Cardiac septum (tissue), 1 donor: ENCODE measurements at regions not wholly inside any gene's neighbourhood (a gene's known extent, or its start where the extent isn't known, plus 50 kb on each side); places are given as distances from the start of the nearest gene placed in this dataset.

ENCODE experiments used
- DNase-seq: peaks from one replicate; pipeline ENCODE4 v3.0.0-alpha.2; 2020; ENCODE audit warnings: low spot score
- intact Hi-C: fragments of 100-400 bp; cut with DNase I; formaldehyde crosslinking; loops from one replicate; pipeline ENCODE4 v1.14.0; 2022
- donor health status: DM: no; HTN: no; CAD: no.

DNA sequence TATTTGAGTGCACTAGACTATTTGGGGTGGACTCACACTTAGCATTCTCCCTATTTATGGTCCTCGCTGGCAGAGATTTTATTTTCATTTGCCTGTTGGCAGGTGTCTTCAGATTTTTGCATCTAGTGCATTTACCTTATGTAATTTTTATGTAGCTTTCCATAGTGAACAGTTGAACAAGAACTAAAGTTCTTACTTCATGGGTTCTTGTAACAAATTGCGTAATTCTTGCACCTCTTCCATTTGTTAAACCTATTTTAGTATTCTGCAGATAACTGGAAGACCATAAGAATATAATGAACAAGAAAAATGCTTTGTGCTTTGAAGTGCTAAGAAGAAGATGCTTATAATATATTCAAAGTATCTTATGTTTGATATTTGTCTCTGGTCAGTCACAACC, 252.8 kb upstream of the MMS22L start:
- no peak for DNase-seq

DNA sequence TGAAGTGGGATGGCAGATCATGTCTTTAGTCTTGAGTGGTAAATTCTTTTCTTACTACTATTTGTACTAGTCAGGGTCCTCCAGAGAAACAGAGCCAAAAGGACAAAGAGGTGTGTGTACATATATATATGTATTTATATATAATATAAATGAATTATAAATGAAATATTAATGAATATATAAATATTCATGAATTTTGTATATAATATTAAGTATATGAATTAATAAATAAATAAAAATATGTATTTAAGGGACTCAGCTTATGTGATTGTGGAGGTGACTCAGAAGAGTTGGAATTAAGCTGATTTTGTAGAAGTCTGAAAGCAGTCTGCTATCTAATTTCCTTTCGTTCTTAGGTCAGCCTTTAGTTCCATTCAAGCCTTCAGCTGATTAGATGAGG, 265.3 kb upstream of the MMS22L start:
- no peak for DNase-seq
- intact Hi-C loops, result no loop called here

More for the DNA sequence above, 252.8 kb upstream of the MMS22L start:
- intact Hi-C loops, result no loop called here

GRCh38 chr6:97557355-97557754, 274.3 kb upstream of the MMS22L start:
- DNase-seq, result no peak
- intact Hi-C loops, result no loop called here

DNA sequence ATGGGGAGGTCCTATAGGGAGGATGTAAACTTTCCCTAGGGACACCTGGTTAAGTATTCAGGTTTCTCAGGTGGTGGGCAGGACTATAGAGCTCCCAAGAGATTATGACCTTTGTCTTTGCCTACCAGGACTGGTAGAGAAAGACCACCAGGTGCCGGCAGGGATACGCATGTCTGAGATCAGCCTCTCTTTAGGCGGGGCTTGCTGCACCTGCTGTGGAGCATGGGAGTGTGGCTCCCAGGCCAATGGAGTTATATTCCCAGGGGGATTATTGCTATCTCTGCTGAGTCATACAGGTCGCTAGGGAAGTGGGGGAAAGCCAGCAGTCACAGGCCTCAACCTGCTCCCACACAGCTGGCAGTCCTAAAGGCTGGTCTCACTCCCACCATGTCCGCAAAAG, 280.5 kb upstream of the MMS22L start:
- no peak for DNase-seq
- intact Hi-C loops, result no loop called here

DNA sequence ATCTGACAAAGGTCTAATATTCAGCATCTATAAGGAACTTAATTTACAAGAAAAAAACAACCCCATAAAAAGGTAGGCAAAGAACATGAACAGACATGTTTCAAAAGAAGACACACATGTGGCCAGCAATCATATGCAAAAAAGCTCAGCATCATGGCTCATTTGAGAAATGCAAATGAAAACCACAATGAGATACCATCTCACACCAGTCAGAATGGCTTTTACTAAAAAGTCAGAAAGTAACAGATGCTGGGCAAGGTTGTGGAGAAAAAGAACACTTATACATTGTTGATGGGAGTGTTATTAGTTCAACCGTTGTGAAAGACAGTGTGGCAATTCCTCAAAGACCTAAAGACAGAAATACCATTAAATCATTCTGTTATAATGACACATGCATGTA, 289.9 kb upstream of the MMS22L start:
- intact Hi-C loops, result no loop called here
- no peak for DNase-seq

DNA sequence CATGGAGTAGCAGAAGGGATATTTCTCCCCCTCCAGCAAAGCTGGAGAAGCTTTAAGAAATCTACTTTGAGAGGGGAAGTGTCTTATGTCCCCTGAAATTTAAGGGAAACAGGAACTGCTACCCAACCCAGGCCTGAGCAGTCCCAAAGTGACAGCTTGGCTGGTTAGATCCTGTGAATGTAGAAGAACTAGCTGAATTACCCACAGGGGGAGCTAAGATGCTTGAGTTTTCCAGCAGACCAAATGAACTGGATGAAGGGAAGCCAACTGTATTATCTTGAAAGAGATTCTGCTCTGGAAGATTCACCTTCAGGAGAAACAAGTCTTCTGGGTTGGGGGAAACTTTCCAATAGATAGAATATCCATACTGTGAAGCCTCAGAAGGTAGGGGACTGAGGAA, 303.3 kb upstream of the MMS22L start:
- no peak for DNase-seq
- intact Hi-C loops, result no loop called here

- intact Hi-C loops, result loop anchor here (5.0 kb wide), 1 partner anchor 355 kb away; no protein-coding TSS in a partner anchor
- no peak for DNase-seq
These were observed 308.9 kb upstream of the MMS22L start for GRCh38 chr6:97591955-97592354.

DNA sequence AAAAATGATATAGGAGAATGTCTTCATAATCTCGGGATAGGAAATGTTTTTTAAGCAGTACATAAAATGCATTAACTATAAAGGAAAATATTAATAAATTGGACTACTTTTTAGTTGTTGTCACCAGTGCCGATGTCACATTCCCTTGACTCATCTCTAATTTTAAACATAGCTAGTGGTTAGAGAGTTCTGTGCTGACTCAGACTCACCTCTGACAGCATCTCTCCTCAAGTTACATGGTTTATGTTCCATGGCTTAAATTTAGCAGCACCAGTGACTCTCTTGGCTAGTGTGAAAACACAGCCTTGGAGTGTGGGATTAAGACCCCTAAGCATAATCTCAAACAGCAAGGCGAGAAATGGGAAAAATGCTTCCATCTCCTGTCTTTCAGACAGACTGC, 311.8 kb upstream of the MMS22L start:
- intact Hi-C loops, result loop anchor here (5.0 kb wide), 1 partner anchor 352 kb away; no protein-coding TSS in a partner anchor
- DNase-seq, result no peak

DNA sequence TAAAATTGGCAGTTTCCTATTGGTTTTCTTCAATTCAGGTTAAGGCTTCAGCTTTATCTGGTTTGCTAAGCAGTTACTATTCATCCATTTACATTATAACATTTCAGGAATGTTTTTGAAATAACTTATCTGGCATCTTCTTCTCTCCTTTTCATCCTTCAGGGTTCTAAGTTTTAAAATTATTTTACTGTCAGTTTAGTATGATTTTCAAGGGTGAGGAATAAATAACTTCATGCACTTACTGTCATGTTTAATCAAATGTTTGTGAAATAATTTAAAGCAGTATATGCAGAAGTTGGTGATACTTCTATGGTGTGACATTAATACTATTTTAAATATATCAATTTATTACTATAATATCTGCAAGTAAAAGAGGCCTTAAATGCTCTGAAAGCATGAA, 338.1 kb upstream of the MMS22L start:
- intact Hi-C loops, result no loop called here

GRCh38 chr6:97626671-97627441, 343.8 kb upstream of the MMS22L start:
- intact Hi-C loops, result no loop called here
- DNase-seq, result no peak

More for the DNA sequence above, 338.1 kb upstream of the MMS22L start:
- DNase-seq, result no peak

GRCh38 chr6:97629180-97629579, 346.2 kb upstream of the MMS22L start:
- DNase-seq, result no peak
- intact Hi-C loops, result no loop called here

GRCh38 chr6:97630604-97631003, 347.6 kb upstream of the MMS22L start:
- DNase-seq, result no peak
- intact Hi-C loops, result no loop called here

DNA sequence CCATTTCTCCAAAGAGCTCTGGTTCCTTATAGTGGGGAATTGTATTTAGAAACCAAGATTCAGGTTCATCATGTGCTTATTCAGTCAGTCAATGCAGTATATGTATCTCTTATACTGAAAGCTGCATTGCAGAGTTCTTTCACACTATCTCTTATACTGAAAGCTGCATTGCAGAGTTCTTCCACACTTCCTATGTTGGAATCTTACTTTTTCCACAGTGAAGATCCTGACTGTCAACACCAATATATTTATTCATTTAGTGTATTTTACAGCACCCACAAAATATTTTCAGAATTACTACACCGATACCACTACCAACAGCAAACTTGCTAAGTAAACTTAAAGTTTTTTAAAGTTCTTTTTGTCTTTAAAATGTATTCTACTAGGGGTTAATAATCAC, 349.3 kb upstream of the MMS22L start:
- DNase-seq, result no peak
- intact Hi-C loops, result loop anchor here (2.0 kb wide), 1 partner anchor 26 kb away; no protein-coding TSS in a partner anchor

DNA sequence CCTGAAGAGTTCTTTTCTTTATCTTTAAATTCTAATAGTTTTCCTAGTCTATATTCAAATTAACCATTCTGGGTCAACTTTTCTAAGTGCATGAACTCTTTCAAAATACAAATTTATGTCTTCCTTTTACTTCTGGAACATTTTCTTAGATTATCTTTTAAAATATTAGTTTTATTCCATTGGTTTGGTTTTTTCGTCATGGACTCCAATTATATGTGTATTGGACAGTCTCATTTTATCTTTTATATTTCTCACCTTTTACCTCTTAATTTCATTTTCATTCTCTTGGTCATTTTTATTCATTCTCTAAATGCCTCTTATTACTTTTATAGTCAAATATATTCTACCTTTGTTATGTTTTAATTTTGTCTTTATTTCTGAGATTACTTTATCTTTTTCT, 356.7 kb upstream of the MMS22L start:
- intact Hi-C loops, result no loop called here
- DNase-seq, result no peak

DNA sequence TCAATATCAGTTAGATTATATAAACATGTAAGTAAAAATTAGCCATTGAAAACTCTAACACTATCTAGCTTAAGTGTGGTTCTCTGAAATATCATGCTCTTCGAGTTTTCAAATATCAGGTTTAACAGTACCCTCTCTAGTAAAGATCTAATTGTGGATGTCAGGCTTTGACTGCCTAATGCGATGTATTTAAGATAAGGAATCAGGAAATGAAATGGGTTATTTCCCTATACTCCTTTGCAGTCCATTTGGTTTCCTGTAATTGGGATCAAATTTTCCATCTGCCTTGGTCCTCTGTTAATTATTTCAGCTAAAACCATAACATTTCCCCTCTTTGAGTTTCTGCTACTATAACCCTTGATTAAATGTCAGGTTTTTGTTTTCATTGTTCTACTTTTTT, 361.3 kb upstream of the MMS22L start:
- intact Hi-C loops, result no loop called here
- no peak for DNase-seq

DNA sequence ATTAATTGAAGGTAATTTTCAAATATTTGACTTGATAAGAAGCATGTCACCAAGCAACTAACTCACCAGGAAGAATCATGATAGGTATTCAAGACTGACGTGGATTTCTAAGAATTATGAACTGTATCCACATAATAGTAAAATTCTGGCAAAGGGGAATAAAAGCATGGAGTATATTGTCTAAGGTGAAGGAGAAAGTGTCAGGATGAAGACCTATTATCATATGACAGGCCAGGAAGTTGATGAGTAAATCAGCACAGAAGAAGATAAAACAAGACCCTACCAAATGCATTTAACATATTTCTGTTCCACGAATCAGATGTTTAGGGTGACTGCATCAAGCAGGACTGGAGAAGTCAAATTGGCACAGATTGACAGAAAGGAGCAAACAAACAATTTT, 362.7 kb upstream of the MMS22L start:
- DNase-seq, result no peak
- intact Hi-C loops, result no loop called here

GRCh38 chr6:97653076-97653475, 370.1 kb upstream of the MMS22L start:
- no peak for DNase-seq
- intact Hi-C loops, result no loop called here

DNA sequence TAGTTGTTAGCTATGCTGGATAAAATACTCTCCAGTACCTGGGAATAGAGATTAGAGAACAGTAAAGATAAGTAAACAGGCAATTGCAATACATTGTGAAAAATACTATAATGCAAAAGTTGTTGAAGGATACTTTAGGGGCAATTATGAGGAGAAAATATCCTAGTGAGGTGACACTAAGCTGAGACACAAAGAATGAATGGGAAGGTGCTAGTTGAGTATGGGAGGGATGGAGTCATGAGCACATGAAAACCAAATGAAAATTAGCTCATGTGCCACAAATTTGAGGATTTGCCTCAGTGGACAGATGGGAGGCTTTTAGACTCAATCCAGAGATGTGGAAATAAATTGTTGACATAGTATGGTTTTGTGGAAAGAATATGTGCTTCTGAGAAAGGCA, 370.5 kb upstream of the MMS22L start:
- no peak for DNase-seq
- intact Hi-C loops, result no loop called here

DNA sequence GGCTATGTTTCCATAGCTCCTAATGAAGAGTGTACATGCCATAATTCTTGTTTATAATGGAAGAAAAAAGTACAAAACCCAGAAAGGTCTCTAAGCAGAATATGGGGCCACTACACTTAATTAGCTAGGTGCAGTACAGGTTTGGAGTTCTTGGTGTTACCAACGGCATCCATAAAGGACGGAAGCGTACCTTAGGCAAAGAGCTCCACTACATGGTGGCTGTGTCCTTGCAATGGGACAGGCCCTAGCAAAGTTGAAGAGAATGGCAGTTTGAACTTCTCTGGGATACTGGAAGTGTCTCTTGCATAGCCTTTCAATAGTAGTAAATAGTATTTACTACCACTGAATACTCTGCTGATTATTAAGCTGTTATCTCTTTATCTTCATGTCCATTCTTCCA, 371.7 kb upstream of the MMS22L start:
- intact Hi-C loops, result no loop called here
- no peak for DNase-seq

GRCh38 chr6:97656236-97656635, 373.2 kb upstream of the MMS22L start:
- intact Hi-C loops, result no loop called here
- DNase-seq, result no peak

GRCh38 chr6:97656706-97657350, 373.8 kb upstream of the MMS22L start:
- DNase-seq, result no peak
- intact Hi-C loops, result no loop called here
